ENCODE measurements at regions not wholly inside any gene's neighbourhood (a gene's known extent, or its start where the extent isn't known, plus 50 kb on each side); places are given as distances from the start of the nearest gene placed in this dataset.
"Not testable (repeated sequence)": the region's sequence is repeated elsewhere in the genome, so short reads cannot be mapped to it uniquely, and the experiment has no call there.

GRCh38 chr2:76697439-76697838 lies 824.7 kb downstream of the LRRTM4 start:
- not testable (repeated sequence) for H3K4me3 ChIP-seq (ENCODE audit: low read length); H2BK5ac ChIP-seq (ENCODE audit: low read length); H3K4me2 ChIP-seq (ENCODE audit: low read length); H3K4me1 ChIP-seq (ENCODE audit: control insufficient read depth, low read depth, low read length); H4K5ac ChIP-seq (ENCODE audit: low read length); H3K27ac ChIP-seq (ENCODE audit: low read depth, low read length); DNase-seq; H3K23ac ChIP-seq (ENCODE audit: low read length); H3K36me3 ChIP-seq (ENCODE audit: control insufficient read depth, insufficient read depth, low read length); H2AK5ac ChIP-seq (ENCODE audit: low read length); H2BK120ac ChIP-seq (ENCODE audit: low read depth, low read length); H4K8ac ChIP-seq (ENCODE audit: low read depth, low read length); H3K56ac ChIP-seq (ENCODE audit: low read length); H3K18ac ChIP-seq (ENCODE audit: low read length); H3K79me2 ChIP-seq (ENCODE audit: control insufficient read depth, insufficient read depth, low read length); H3K79me1 ChIP-seq (ENCODE audit: low read length); H3K27me3 ChIP-seq (ENCODE audit: insufficient read depth, low read length, poor library complexity); H3K4ac ChIP-seq (ENCODE audit: low read depth, low read length); H2BK15ac ChIP-seq (replicated peaks; ENCODE audit: low read depth); H3K9ac ChIP-seq (ENCODE audit: low read length)
- no CpG with 5 or more reads among the region's 17 CpGs for WGBS (ENCODE audit: extremely low coverage, insufficient coverage, low lambda C conversion rate)

GRCh38 chr2:76692908-76693307 lies 829.3 kb downstream of the LRRTM4 start:
- H2AK5ac ChIP-seq (ENCODE audit: low read length) = no peak overlapping the region
- no peak overlapping the region for H3K27ac ChIP-seq (ENCODE audit: low read depth, low read length)
- no CpG with 5 or more reads among the region's 4 CpGs for WGBS (ENCODE audit: extremely low coverage, insufficient coverage, low lambda C conversion rate)
- no peak overlapping the region for H4K8ac ChIP-seq (ENCODE audit: low read depth, low read length)
- no peak overlapping the region for H2BK5ac ChIP-seq (ENCODE audit: low read length)
- no peak for DNase-seq
- no peak overlapping the region for H3K18ac ChIP-seq (ENCODE audit: low read length)
- no peaks in the 10 kb centered on the region for H3K36me3 ChIP-seq (ENCODE audit: control insufficient read depth, insufficient read depth, low read length)
- H3K4me1 ChIP-seq (ENCODE audit: control insufficient read depth, low read depth, low read length) = no peaks in the 10 kb centered on the region
- no peak overlapping the region for H3K56ac ChIP-seq (ENCODE audit: low read length)
- H3K4me3 ChIP-seq (ENCODE audit: low read length) = no peak overlapping the region
- no peak overlapping the region for H3K23ac ChIP-seq (ENCODE audit: low read length)
- H3K9ac ChIP-seq (ENCODE audit: low read length) = no peak overlapping the region
- H3K4ac ChIP-seq (ENCODE audit: low read depth, low read length) = no peak overlapping the region
- H3K27me3 ChIP-seq (ENCODE audit: insufficient read depth, low read length, poor library complexity) = no peaks in the 10 kb centered on the region
- H3K4me2 ChIP-seq (ENCODE audit: low read length) = no peak overlapping the region
- H2BK15ac ChIP-seq (replicated peaks; ENCODE audit: low read depth) = no peak overlapping the region
- no peak overlapping the region for H2BK120ac ChIP-seq (ENCODE audit: low read depth, low read length)
- H3K79me2 ChIP-seq (ENCODE audit: control insufficient read depth, insufficient read depth, low read length) = no peaks in the 10 kb centered on the region
- no peaks in the 10 kb centered on the region for H3K79me1 ChIP-seq (ENCODE audit: low read length)
- no peak overlapping the region for H4K5ac ChIP-seq (ENCODE audit: low read length)

- Histone ChIP-seq H3K9ac (ENCODE audit: low read length) (no peak overlapping the region), H3K4me2 (ENCODE audit: low read length) (no peak overlapping the region), H3K27me3 (ENCODE audit: insufficient read depth, low read length, poor library complexity) (no peaks in the 10 kb centered on the region), H2BK15ac (replicated peaks; ENCODE audit: low read depth) (no peak overlapping the region), H3K79me1 (ENCODE audit: low read length) (no peaks in the 10 kb centered on the region), H3K18ac (ENCODE audit: low read length) (no peak overlapping the region), H4K5ac (ENCODE audit: low read length) (no peak overlapping the region), H2AK5ac (ENCODE audit: low read length) (no peak overlapping the region), H4K8ac (ENCODE audit: low read depth, low read length) (no peak overlapping the region), H3K23ac (ENCODE audit: low read length) (no peak overlapping the region), H3K56ac (ENCODE audit: low read length) (no peak overlapping the region), H3K4me3 (ENCODE audit: low read length) (no peak overlapping the region), H2BK5ac (ENCODE audit: low read length) (no peak overlapping the region), H3K4me1 (ENCODE audit: control insufficient read depth, low read depth, low read length) (no peaks in the 10 kb centered on the region), H2BK120ac (ENCODE audit: low read depth, low read length) (no peak overlapping the region), H3K4ac (ENCODE audit: low read depth, low read length) (no peak overlapping the region), H3K36me3 (ENCODE audit: control insufficient read depth, insufficient read depth, low read length) (no peaks in the 10 kb centered on the region), H3K79me2 (ENCODE audit: control insufficient read depth, insufficient read depth, low read length) (no peaks in the 10 kb centered on the region), H3K27ac (ENCODE audit: low read depth, low read length) (no peak overlapping the region)
- no peak for DNase-seq
- no CpG with 5 or more reads among the region's 1 CpG for WGBS (ENCODE audit: extremely low coverage, insufficient coverage, low lambda C conversion rate)
Measured at GRCh38 chr2:76688732-76689131, 833.4 kb downstream of the LRRTM4 start.

- Histone ChIP-seq H3K9ac (ENCODE audit: low read length) (no peak overlapping the region), H3K56ac (ENCODE audit: low read length) (no peak overlapping the region)
Measured at GRCh38 chr2:76687923-76688322, 834.3 kb downstream of the LRRTM4 start.

GRCh38 chr2:76684756-76685155 lies 837.4 kb downstream of the LRRTM4 start:
- Histone ChIP-seq H3K79me1 (ENCODE audit: low read length) (no peaks in the 10 kb centered on the region), H2BK15ac (replicated peaks; ENCODE audit: low read depth) (no peak overlapping the region), H3K56ac (ENCODE audit: low read length) (no peak overlapping the region), H2AK5ac (ENCODE audit: low read length) (no peak overlapping the region), H3K23ac (ENCODE audit: low read length) (no peak overlapping the region), H3K4me3 (ENCODE audit: low read length) (no peak overlapping the region), H2BK120ac (ENCODE audit: low read depth, low read length) (no peak overlapping the region), H3K27me3 (ENCODE audit: insufficient read depth, low read length, poor library complexity) (no peaks in the 10 kb centered on the region), H3K4me2 (ENCODE audit: low read length) (no peak overlapping the region), H3K18ac (ENCODE audit: low read length) (no peak overlapping the region), H3K4me1 (ENCODE audit: control insufficient read depth, low read depth, low read length) (no peaks in the 10 kb centered on the region), H3K79me2 (ENCODE audit: control insufficient read depth, insufficient read depth, low read length) (no peaks in the 10 kb centered on the region), H3K36me3 (ENCODE audit: control insufficient read depth, insufficient read depth, low read length) (no peaks in the 10 kb centered on the region), H4K5ac (ENCODE audit: low read length) (no peak overlapping the region), H3K9ac (ENCODE audit: low read length) (no peak overlapping the region), H4K8ac (ENCODE audit: low read depth, low read length) (no peak overlapping the region), H3K4ac (ENCODE audit: low read depth, low read length) (no peak overlapping the region), H3K27ac (ENCODE audit: low read depth, low read length) (no peak overlapping the region), H2BK5ac (ENCODE audit: low read length) (no peak overlapping the region)
- no CpG with 5 or more reads among the region's 6 CpGs for WGBS (ENCODE audit: extremely low coverage, insufficient coverage, low lambda C conversion rate)
- peak; percentile 59 for DNase-seq

More at GRCh38 chr2:76687923-76688322, 834.3 kb downstream of the LRRTM4 start:
- no peak overlapping the region for H2BK15ac ChIP-seq (replicated peaks; ENCODE audit: low read depth)
- H4K5ac ChIP-seq (ENCODE audit: low read length) = no peak overlapping the region
- no peaks in the 10 kb centered on the region for H3K4me1 ChIP-seq (ENCODE audit: control insufficient read depth, low read depth, low read length)
- H2AK5ac ChIP-seq (ENCODE audit: low read length) = no peak overlapping the region
- H3K27me3 ChIP-seq (ENCODE audit: insufficient read depth, low read length, poor library complexity) = no peaks in the 10 kb centered on the region
- H3K79me1 ChIP-seq (ENCODE audit: low read length) = no peaks in the 10 kb centered on the region
- H3K23ac ChIP-seq (ENCODE audit: low read length) = no peak overlapping the region
- H3K36me3 ChIP-seq (ENCODE audit: control insufficient read depth, insufficient read depth, low read length) = no peaks in the 10 kb centered on the region
- no peaks in the 10 kb centered on the region for H3K79me2 ChIP-seq (ENCODE audit: control insufficient read depth, insufficient read depth, low read length)
- H2BK120ac ChIP-seq (ENCODE audit: low read depth, low read length) = no peak overlapping the region
- DNase-seq = no peak
- H3K27ac ChIP-seq (ENCODE audit: low read depth, low read length) = no peak overlapping the region
- H4K8ac ChIP-seq (ENCODE audit: low read depth, low read length) = no peak overlapping the region
- no peak overlapping the region for H2BK5ac ChIP-seq (ENCODE audit: low read length)
- 100% methylated on average over 1 of the region's 3 CpGs for WGBS (ENCODE audit: extremely low coverage, insufficient coverage, low lambda C conversion rate)
- H3K18ac ChIP-seq (ENCODE audit: low read length) = no peak overlapping the region
- no peak overlapping the region for H3K4ac ChIP-seq (ENCODE audit: low read depth, low read length)
- H3K4me2 ChIP-seq (ENCODE audit: low read length) = no peak overlapping the region
- no peak overlapping the region for H3K4me3 ChIP-seq (ENCODE audit: low read length)

GRCh38 chr2:76679025-76679396 lies 843.2 kb downstream of the LRRTM4 start:
- Histone ChIP-seq H3K4me2 (ENCODE audit: low read length) (no peak overlapping the region), H2BK120ac (ENCODE audit: low read depth, low read length) (no peak overlapping the region)

More at GRCh38 chr2:76679025-76679396, 843.2 kb downstream of the LRRTM4 start:
- no peak overlapping the region for H2BK5ac ChIP-seq (ENCODE audit: low read length)
- H3K56ac ChIP-seq (ENCODE audit: low read length) = no peak overlapping the region
- no peaks in the 10 kb centered on the region for H3K27me3 ChIP-seq (ENCODE audit: insufficient read depth, low read length, poor library complexity)
- DNase-seq = no peak
- H3K23ac ChIP-seq (ENCODE audit: low read length) = no peak overlapping the region
- no peak overlapping the region for H3K18ac ChIP-seq (ENCODE audit: low read length)
- no peak overlapping the region for H4K8ac ChIP-seq (ENCODE audit: low read depth, low read length)
- H3K27ac ChIP-seq (ENCODE audit: low read depth, low read length) = no peak overlapping the region
- no peaks in the 10 kb centered on the region for H3K79me1 ChIP-seq (ENCODE audit: low read length)
- no peak overlapping the region for H3K9ac ChIP-seq (ENCODE audit: low read length)
- WGBS (ENCODE audit: extremely low coverage, insufficient coverage, low lambda C conversion rate) = no CpG with 5 or more reads among the region's 1 CpG
- H3K4me1 ChIP-seq (ENCODE audit: control insufficient read depth, low read depth, low read length) = peaks cover 2% of the 10 kb centered on the region
- no peak overlapping the region for H4K5ac ChIP-seq (ENCODE audit: low read length)
- H3K36me3 ChIP-seq (ENCODE audit: control insufficient read depth, insufficient read depth, low read length) = no peaks in the 10 kb centered on the region
- H3K4me3 ChIP-seq (ENCODE audit: low read length) = no peak overlapping the region
- H2AK5ac ChIP-seq (ENCODE audit: low read length) = no peak overlapping the region
- H2BK15ac ChIP-seq (replicated peaks; ENCODE audit: low read depth) = no peak overlapping the region
- no peak overlapping the region for H3K4ac ChIP-seq (ENCODE audit: low read depth, low read length)
- H3K79me2 ChIP-seq (ENCODE audit: control insufficient read depth, insufficient read depth, low read length) = no peaks in the 10 kb centered on the region

All from mesendoderm (in vitro differentiated cells).